Right atrium auricular region (tissue), 2 donors: ENCODE measurements at regions not wholly inside any gene's neighbourhood (a gene's known extent, or its start where the extent isn't known, plus 50 kb on each side); places are given as distances from the start of the nearest gene placed in this dataset.

Source experiments
- DNase-seq: peaks from one replicate; pipeline ENCODE4 v3.0.0-alpha.2; 2019; ENCODE audit warnings: low spot score
- H3K27ac ChIP-seq, 2 donors: fragments of 200-600 bp; sonication (generic); 1 replicate in 1 of 2; 2 replicates in 1 of 2; pipeline ENCODE4 v1.5.1; 2016 to 2019
- H3K27me3 ChIP-seq, 2 donors: fragments of 200-600 bp; sonication (generic); one replicate each; pipeline versions ENCODE4 v1.5.1 to v1.6.0; 2017 to 2019
- H3K36me3 ChIP-seq: fragments of 200-600 bp; sonication (generic); one replicate; pipeline ENCODE4 v1.5.1; 2016
- H3K4me1 ChIP-seq, 2 donors: fragments of 200-600 bp; sonication (generic); one replicate each; pipeline versions ENCODE4 v1.5.1 to v1.6.0; 2017 to 2019
- H3K4me3 ChIP-seq, 2 donors: fragments of 200-600 bp; sonication (generic); 1 replicate in 1 of 2; 2 replicates in 1 of 2; pipeline ENCODE4 v1.5.1; 2017 to 2019; ENCODE audit warnings: mild to moderate bottlenecking in 1 of 2, moderate library complexity in 1 of 2
- H3K9me3 ChIP-seq, 2 donors: fragments of 200-600 bp; sonication (generic); one replicate each; pipeline ENCODE4 v1.5.1; 2019
- CTCF ChIP-seq, 2 donors: fragments of 200-600 bp; sonication (generic); IDR thresholded peaks; one replicate each; pipeline ENCODE4 v1.5.1; 2019; ENCODE audit warnings: antibody characterized with exemption in 2 of 2

GRCh38 chr9:75830303-75830702 is 60.2 kb upstream of the PCSK5 start:
- Histone ChIP-seq H3K27ac (no peak overlapping the region), H3K36me3 (no peaks in the 10 kb centered on the region), H3K4me1 (no peaks in the 10 kb centered on the region), H3K4me3 (no peak overlapping the region), H3K27me3 (no peaks in the 10 kb centered on the region), H3K9me3 (no peaks in the 10 kb centered on the region)
- no peak for DNase-seq
- no peak for TF ChIP-seq CTCF (IDR thresholded peaks at IDR 0.05)

DNA sequence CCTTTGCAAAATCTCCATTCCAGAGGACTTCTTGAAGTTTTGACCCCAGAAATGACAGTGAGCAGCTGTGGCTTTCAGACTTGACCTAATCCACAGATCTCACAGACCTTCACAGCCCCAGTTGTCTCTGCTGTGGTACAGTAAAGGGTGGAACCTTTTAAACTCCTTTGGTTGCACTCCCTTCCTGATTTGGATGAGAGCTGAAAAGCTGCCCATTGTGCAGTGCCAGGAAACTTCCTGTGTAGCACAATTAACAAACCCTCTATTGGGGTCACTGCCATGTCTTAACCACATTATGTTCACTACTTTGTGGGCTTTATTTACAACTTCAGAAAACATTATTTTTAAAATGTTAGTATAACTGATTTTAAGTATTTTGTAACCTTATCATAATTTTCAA is 56.7 kb upstream of the PCSK5 start:
- no peak for DNase-seq
- Histone ChIP-seq H3K4me1 (no peaks in the 10 kb centered on the region), H3K27ac (no peak overlapping the region), H3K36me3 (no peaks in the 10 kb centered on the region), H3K4me3 (no peak overlapping the region), H3K9me3 (no peaks in the 10 kb centered on the region), H3K27me3 (no peaks in the 10 kb centered on the region)
- no peak for TF ChIP-seq CTCF (IDR thresholded peaks at IDR 0.05)

DNA sequence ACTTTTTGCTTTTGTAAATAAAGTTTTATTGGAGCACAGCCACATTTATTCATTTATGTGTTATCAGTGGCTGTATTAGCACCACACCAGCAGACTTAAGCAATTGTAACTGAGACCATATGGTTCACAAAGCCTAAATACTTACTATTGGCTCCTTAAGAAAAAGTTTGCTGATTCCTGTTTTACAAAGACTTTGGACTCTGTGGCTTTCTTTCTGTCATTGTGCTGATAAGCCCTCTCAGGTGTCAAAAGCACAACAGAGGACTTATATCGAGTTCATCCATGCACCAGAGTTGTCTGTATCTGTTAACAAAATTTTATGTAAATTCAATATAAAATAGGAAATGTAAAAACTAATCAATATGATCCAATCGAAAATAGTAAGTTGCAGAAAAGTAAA is 55.6 kb upstream of the PCSK5 start:
- no peaks in the 10 kb centered on the region for H3K27me3 ChIP-seq
- no peak for TF ChIP-seq CTCF (IDR thresholded peaks at IDR 0.05)
- no peaks in the 10 kb centered on the region for H3K4me1 ChIP-seq
- DNase-seq, result no peak
- no peak overlapping the region for H3K4me3 ChIP-seq
- H3K9me3 ChIP-seq, result no peaks in the 10 kb centered on the region
- H3K27ac ChIP-seq, result no peak overlapping the region
- H3K36me3 ChIP-seq, result no peaks in the 10 kb centered on the region
